ENCODE measurements at regions not wholly inside any gene's neighbourhood (a gene's known extent, or its start where the extent isn't known, plus 50 kb on each side); places are given as distances from the start of the nearest gene placed in this dataset.

GRCh38 chr19:34096020-34096915 is 76.0 kb upstream of the LSM14A start:
- no peak for DNase-seq (ENCODE audit: low read depth in 2 of 2, low spot score in 1 of 2)

- DNase-seq (ENCODE audit: low read depth in 2 of 2, low spot score in 1 of 2), result no peak
Measured at GRCh38 chr19:34104096-34104495, 68.2 kb upstream of the LSM14A start.

- DNase-seq (ENCODE audit: low read depth in 2 of 2, low spot score in 1 of 2), result no peak
Measured at GRCh38 chr19:34104557-34104956, 67.7 kb upstream of the LSM14A start.

- no peak for DNase-seq (ENCODE audit: low read depth in 2 of 2, low spot score in 1 of 2)
Measured at GRCh38 chr19:34109596-34109995, 62.7 kb upstream of the LSM14A start.

- no peak for DNase-seq (ENCODE audit: low read depth in 2 of 2, low spot score in 1 of 2)
Measured at GRCh38 chr19:34118879-34119748, 53.2 kb upstream of the LSM14A start.

- no peak for DNase-seq (ENCODE audit: low read depth in 2 of 2, low spot score in 1 of 2)
Measured at GRCh38 chr19:34120141-34120540, 52.2 kb upstream of the LSM14A start.

- DNase-seq (ENCODE audit: low read depth in 2 of 2, low spot score in 1 of 2), result peak in 1 of 2 donors; percentile 14
Measured at GRCh38 chr19:34120846-34121639, 51.3 kb upstream of the LSM14A start.
